Kidney tubule cell (primary cell): ENCODE measurements at regions not wholly inside any gene's neighbourhood (a gene's known extent, or its start where the extent isn't known, plus 50 kb on each side); places are given as distances from the start of the nearest gene placed in this dataset.
"Not testable (repeated sequence)": the region's sequence is repeated elsewhere in the genome, so short reads cannot be mapped to it uniquely, and the experiment has no call there.

Experiments
- DNase-seq: peaks from one replicate; pipeline ENCODE4 v3.0.0-alpha.2; 2018; ENCODE audit warnings: low spot score

DNA sequence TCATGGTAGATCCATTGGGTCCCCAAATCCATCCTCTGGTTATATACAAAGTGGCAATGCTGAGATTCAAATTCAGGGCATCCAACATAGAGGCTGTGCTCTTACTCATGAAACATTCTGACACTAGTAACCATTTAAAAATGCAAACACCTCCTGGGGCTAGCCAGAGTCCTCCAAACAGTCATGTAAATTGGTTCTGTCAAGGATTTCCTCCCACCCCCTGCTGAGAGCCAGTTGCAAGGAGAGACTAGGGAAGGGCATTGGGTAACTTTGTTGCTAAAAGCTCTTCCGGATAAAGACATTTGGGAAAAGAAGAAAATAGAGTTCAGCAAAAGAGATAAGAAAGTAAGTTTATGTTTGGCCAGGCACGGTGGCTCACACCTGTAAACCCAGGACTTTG, 58.3 kb downstream of the ART5 start:
- DNase-seq, result peak; percentile 55

DNA sequence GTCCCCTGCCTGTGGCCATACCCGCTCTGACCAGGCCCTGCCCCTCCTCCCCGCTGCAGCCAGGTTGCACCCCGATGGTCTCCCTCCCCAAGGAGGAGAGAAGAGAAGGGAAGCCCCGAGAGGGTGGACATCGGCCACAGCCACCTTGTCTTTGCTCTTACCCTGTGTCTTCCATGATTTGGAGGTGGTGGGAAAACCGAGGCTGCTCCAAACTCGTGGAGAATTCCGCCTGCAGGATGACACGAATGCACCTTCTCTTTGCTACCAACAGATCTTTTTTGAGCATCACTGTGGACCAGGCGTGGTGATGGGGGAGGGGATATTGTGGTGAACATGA, 60.4 kb downstream of the ART5 start:
- DNase-seq, result not testable (repeated sequence)

- DNase-seq, result peak; percentile 57
These were observed 61.1 kb downstream of the ART5 start for GRCh38 chr11:3580487-3581388.

DNA sequence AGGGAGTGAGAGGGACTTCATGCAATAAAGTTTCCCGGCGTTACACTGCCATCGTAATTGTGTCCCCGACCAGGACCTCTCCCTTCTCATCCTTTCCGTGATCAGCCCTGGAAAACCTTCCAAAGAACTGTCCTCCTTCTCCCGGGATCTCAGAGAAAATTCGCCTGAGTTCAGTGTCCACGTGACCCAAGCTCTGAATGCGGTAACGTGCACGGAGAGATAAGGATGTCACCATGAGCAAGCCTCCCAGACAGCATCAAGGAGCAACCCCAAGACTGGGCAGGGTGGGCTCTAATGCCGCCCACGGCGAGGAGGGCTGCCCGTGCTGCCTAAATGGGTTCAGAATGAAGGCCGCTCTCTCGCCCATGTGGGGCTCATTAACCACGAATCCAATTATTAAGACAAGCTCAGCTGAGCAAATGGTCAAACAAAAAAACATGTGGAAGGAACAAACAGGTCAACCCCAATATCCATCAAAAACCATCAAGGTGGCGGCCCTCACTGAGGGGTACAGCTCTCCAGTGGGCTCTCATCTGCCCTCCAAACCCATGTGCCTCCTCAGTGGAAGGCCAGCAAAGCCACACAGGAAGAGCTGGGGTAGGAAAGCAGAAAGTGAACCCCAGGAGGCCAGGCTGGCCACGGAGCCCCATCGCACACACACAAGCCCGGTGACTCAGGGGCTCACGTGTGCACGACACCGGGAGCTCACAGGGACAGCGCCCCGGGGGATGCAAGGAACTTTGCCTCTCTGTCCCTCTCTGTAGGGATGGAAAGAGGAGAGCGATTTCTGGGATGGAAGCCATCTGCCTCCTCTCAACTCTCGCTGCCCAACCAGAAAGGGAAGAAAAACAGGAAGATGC, 62.0 kb downstream of the ART5 start:
- peak; percentile 36 for DNase-seq

GRCh38 chr11:3576066-3576604, 65.7 kb downstream of the ART5 start:
- peak; percentile 61 for DNase-seq

DNA sequence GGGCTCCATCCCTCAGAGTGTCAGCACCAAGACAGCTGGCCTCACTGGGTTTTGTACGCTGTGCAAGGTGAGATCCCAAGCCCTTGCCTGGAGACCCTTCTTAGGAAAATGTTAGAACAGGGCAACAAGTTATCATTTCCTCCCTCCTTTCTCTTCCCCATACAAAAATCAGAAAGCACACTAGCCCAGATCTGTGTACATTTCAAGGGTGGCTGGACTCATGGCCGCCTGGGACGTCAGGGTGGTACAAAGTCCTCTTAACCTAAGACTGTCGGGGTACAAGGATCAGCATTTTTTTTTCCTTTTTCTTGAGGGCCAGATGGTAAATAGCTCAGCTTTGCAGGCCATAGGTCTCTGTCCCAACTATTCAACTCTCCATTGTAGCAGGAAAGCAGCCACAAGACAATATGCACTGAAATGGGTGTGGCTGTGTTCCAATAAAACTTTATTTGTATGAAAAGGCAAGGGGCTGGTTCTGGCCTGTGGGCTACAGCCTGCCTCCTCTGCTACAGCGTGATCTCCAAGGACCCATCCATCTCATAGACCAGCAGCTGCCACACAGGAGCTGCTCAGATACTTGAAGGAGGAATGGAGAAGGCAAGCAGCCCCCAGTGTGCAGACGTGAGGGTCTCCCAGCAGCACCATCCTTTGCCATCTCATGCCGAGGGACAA, 68.7 kb downstream of the ART5 start:
- not testable (repeated sequence) for DNase-seq

DNA sequence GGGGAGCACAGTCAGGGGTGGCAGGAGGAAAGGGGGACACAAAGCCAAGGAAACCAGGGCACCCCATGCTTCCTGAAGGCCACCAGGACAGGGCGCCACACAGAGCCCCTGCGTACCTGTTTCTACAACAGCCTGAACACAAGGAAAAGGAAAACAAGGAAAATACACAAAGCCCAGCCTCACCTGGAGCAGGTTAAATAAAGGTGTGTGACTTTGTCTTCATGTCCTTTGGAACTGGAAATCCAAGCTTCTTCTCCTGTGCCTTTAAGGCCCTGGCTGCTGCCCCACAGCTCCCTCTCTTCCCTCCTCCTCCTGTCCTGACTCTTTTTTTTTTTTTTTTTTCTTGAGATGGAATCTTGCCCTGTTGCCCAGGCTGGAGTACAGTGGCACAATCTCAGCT, 70.0 kb downstream of the ART5 start:
- DNase-seq, result not testable (repeated sequence)

- not testable (repeated sequence) for DNase-seq
These were observed 76.0 kb downstream of the ART5 start for GRCh38 chr11:3565838-3566237.

GRCh38 chr11:3564383-3564782, 77.4 kb downstream of the ART5 start:
- DNase-seq, result not testable (repeated sequence)

GRCh38 chr11:3554621-3555020, 87.2 kb downstream of the ART5 start:
- peak; percentile 3 for DNase-seq

- not testable (repeated sequence) for DNase-seq
These were observed 96.8 kb downstream of the ART5 start for GRCh38 chr11:3544990-3545389.

- not testable (repeated sequence) for DNase-seq
These were observed 103.6 kb downstream of the ART5 start for GRCh38 chr11:3538220-3538619.

DNA sequence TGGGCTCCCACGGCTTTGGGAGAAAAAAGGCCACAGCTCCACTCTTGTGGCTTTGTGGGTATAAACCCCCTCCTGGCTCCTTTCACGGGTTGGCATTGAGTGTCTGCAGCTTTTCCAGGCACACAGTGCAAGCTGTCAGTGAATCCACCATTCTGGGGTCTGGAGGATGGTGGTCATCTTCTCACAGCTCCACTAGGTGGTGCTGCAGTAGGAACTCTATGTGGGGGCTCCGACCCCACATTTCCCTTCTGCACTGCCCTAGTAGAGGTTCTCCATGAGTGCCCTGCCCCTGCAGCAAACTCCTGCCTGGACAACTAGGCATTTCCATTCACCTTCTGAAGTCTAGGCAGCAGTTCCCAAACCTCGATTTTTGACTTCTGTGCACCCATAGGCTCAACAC, 104.5 kb downstream of the ART5 start:
- DNase-seq, result not testable (repeated sequence)

GRCh38 chr11:3532958-3533357, 108.8 kb downstream of the ART5 start:
- DNase-seq, result not testable (repeated sequence)

DNA sequence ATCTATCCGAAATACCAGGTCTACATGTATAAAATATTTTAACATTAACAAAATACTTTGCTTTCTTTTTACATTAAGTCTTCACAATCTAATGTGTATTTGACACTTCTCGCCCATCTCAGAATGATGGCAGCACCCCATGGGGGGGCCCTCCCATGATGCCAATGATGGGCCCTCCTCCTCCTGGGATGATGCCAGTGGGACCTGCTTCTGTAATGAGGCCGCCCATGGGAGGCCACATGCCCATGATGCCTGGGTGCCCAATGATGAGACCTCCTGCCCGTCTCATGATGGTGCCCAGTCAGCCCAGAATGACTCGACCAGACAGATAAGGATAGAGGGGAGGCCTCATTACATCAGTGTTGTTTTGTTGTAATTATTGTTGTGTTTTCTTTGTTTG, 110.5 kb downstream of the ART5 start:
- not testable (repeated sequence) for DNase-seq

DNA sequence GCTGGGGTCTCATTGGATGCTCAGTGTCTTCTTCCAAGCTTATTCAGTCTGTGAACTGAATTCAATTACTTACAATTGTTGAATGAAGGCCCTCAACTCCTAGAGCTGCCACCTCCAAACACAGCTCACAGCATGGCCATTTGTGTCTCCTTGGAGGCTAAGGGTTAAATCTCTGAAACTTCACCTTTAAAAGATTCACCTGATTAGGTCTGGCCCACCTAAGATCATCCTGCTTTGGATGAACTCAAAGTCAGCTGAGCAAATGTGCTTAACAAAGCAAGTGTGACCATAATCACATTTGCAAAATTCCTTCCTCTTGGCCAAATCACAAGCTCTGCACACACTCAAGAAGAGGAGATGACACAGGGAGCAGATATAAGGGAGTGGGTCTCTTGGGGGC, 118.2 kb downstream of the ART5 start:
- DNase-seq, result not testable (repeated sequence)

DNA sequence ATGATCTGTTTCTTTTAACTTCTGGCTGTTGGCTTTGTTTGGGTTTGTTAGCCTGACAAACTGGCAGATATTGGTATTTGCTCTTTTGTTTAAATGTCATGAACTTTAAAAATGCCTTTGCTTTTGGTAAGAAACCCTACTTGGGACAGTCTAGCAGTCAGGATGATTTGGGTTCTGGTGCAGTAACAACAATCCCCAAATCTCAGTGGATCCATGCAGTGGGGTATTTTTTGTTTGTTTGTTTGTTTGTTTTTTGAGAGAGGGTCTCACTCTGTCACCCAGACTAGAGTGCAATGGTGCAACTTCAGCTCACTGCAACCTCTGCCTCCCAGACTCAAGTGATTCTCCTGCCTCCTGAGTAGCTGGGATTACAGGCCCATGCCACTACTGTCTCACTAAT, 120.9 kb downstream of the ART5 start:
- not testable (repeated sequence) for DNase-seq

DNA sequence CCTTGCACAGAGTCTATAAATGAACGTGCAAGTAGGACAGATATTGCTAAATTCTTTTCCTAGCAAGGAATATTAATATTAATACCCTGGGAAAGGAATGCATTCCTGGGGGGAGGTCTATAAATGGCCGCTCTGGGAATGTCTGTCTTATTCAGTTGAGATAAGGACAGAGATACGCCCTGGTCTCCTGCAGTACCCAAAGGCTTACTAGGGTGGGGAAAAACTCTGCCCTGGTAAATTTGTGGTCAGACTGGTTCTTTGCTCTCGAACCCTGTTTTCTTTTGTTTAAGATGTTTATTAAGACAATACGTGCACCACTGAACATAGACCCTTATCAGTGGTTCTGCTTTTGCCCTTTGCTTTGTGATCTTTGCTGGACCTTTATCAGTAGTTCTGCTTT, 122.0 kb downstream of the ART5 start:
- not testable (repeated sequence) for DNase-seq

GRCh38 chr11:3516934-3517567, 124.7 kb downstream of the ART5 start:
- not testable (repeated sequence) for DNase-seq

DNA sequence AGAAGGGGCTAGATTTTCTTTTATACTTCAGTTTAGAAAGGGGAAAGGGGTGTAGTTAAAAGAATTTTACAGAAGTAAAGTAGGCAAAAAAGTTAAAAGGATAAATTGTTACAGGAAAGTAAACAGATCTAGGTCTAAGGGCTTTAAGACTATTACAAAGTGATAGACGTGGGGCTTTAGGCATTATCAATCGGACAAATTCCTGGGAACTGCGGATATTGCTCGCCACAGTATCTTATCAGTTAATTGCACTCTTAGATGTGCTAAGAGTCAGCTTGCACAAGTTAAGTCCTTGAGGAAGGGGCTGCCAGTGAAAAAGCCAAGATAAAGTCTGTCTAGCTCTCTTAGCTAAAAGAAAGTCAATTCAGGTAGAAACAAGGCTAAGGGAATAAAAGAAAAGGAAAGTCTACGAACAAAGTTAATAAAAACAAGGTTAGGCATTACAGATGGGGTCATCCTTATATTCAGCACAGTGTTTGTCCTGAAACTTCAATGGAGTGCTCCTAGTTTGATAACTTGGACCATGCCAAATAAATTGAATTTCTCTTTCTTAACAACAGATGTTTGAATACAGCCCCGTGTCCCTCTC, 125.4 kb downstream of the ART5 start:
- not testable (repeated sequence) for DNase-seq
